ENCODE measurements at regions not wholly inside any gene's neighbourhood (a gene's known extent, or its start where the extent isn't known, plus 50 kb on each side); places are given as distances from the start of the nearest gene placed in this dataset.

DNA sequence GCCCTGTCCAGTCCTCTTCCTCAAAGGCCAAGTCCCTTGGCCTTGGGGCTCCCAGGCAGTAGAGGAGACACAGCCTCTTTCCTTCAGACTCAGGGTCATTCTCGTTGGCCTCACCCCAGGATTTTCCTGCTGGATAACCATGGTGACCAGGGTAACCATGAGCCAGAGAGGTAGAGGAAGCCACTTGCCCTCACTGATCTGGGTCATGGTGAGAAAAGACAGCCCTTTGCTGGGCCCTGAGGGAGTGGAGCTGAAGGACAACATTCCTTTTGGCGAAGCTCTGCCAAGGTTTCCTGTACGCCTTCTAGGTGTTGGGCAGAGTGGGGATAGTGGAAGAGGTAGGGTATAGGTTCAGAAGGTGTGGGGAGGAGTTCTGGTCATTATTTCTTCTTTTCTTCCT is 53.1 kb upstream of the WNT4 start (continued):
- TF ChIP-seq MAFK (IDR thresholded peaks at IDR 0.05; ENCODE audit: low read depth, low read length), result no peak
- no peak for TF ChIP-seq BRCA1 (IDR thresholded peaks at IDR 0.05; ENCODE audit: low read depth, low read length)

All from H1 (cell line).